ENCODE measurements at regions not wholly inside any gene's neighbourhood (a gene's known extent, or its start where the extent isn't known, plus 50 kb on each side); places are given as distances from the start of the nearest gene placed in this dataset.

- DNase-seq: no peak
Observed at GRCh38 chr5:2598503-2598902, 153.0 kb downstream of the IRX2 start.

GRCh38 chr5:2594701-2595100 lies 156.8 kb downstream of the IRX2 start:
- DNase-seq: no peak

- no peak for DNase-seq
Observed at GRCh38 chr5:2592766-2593165, 158.7 kb downstream of the IRX2 start.

GRCh38 chr5:2591777-2592453 lies 159.6 kb downstream of the IRX2 start:
- DNase-seq: no peak

GRCh38 chr5:2588850-2589501 lies 162.5 kb downstream of the IRX2 start:
- DNase-seq: no peak

GRCh38 chr5:2587189-2588031 lies 164.1 kb downstream of the IRX2 start:
- DNase-seq: no peak

GRCh38 chr5:2586016-2586715 lies 165.3 kb downstream of the IRX2 start:
- DNase-seq: no peak

GRCh38 chr5:2584579-2585269 lies 166.8 kb downstream of the IRX2 start:
- DNase-seq: no peak

- no peak for DNase-seq
Observed at GRCh38 chr5:2582507-2582906, 169.0 kb downstream of the IRX2 start.

- DNase-seq: no peak
Observed at GRCh38 chr5:2582106-2582505, 169.4 kb downstream of the IRX2 start.

GRCh38 chr5:2581418-2581817 lies 170.1 kb downstream of the IRX2 start:
- no peak for DNase-seq

GRCh38 chr5:2579126-2579525 lies 172.4 kb downstream of the IRX2 start:
- no peak for DNase-seq

GRCh38 chr5:2577312-2578036 lies 174.0 kb downstream of the IRX2 start:
- no peak for DNase-seq

GRCh38 chr5:2576823-2577222 lies 174.7 kb downstream of the IRX2 start:
- no peak for DNase-seq

- no peak for DNase-seq
Observed at GRCh38 chr5:2575871-2576270, 175.6 kb downstream of the IRX2 start.

GRCh38 chr5:2575292-2575691 lies 176.2 kb downstream of the IRX2 start:
- DNase-seq: no peak

GRCh38 chr5:2574155-2574554 lies 177.3 kb downstream of the IRX2 start:
- DNase-seq: no peak

GRCh38 chr5:2570586-2570985 lies 180.9 kb downstream of the IRX2 start:
- DNase-seq: no peak

GRCh38 chr5:2569774-2570542 lies 181.5 kb downstream of the IRX2 start:
- no peak for DNase-seq

GRCh38 chr5:2569176-2569575 lies 182.3 kb downstream of the IRX2 start:
- no peak for DNase-seq

GRCh38 chr5:2566284-2566683 lies 185.2 kb downstream of the IRX2 start:
- no peak for DNase-seq
